SK-N-MC (cell line): ENCODE measurements at regions not wholly inside any gene's neighbourhood (a gene's known extent, or its start where the extent isn't known, plus 50 kb on each side); places are given as distances from the start of the nearest gene placed in this dataset.

Source experiments
- DNase-seq: peaks from one replicate; pipeline ENCODE4 v3.0.0-alpha.2; 2011; ENCODE audit warnings: low read depth, low spot score
- H3K27ac ChIP-seq: fragments of 200-600 bp; sonication (generic); 2 replicates; pipeline ENCODE4 v1.5.1; 2016; ENCODE audit warnings: mixed run types
- H3K36me3 ChIP-seq: fragments of 200-600 bp; sonication (generic); 2 replicates; pipeline ENCODE4 v1.6.1; 2017; ENCODE audit warnings: antibody characterized with exemption, low read length, mixed read lengths; ENCODE audit not compliant: insufficient read depth
- H3K4me3 ChIP-seq: fragments of 200-600 bp; sonication (generic); 2 replicates; pipeline ENCODE4 v1.5.1; 2016
- H3K9ac ChIP-seq: fragments of 200-600 bp; sonication (generic); 2 replicates; pipeline ENCODE4 v1.8.0; 2017; ENCODE audit warnings: mixed run types, mixed read lengths; ENCODE audit not compliant: insufficient read length
- H3K9me3 ChIP-seq: fragments of 200-600 bp; sonication (generic); 2 replicates; pipeline ENCODE4 v1.6.1; 2017; ENCODE audit warnings: low read depth, mild to moderate bottlenecking, antibody characterized with exemption, low read length, moderate library complexity, mixed read lengths
- EZH2 ChIP-seq: fragments of 200-600 bp; sonication (generic); IDR thresholded peaks from one replicate; pipeline ENCODE4 v1.6.1; 2017; ENCODE audit warnings: antibody characterized with exemption
- FOXP2 ChIP-seq: optimal IDR thresholded peaks from 2 replicates; pipeline ENCODE3; 2011; ENCODE audit warnings: mild to moderate bottlenecking, moderate library complexity; ENCODE audit not compliant: insufficient read depth; ENCODE audit errors: extremely low read length, control extremely low read depth
- POLR2AphosphoS5 ChIP-seq: IDR thresholded peaks from 2 replicates; pipeline ENCODE4 v1.6.1; 2012; ENCODE audit warnings: mild to moderate bottlenecking, low read depth, low read length, borderline replicate concordance

GRCh38 chr7:124349443-124349842, 316.6 kb upstream of the TMEM229A start:
- Histone ChIP-seq H3K9ac (no peak overlapping the region), H3K36me3 (no peaks in the 10 kb centered on the region), H3K27ac (no peak overlapping the region), H3K4me3 (no peak overlapping the region), H3K9me3 (no peaks in the 10 kb centered on the region)
- TF ChIP-seq FOXP2 (no peak), POLR2AphosphoS5 (no peak), EZH2 (no peak)
- no peak for DNase-seq

DNA sequence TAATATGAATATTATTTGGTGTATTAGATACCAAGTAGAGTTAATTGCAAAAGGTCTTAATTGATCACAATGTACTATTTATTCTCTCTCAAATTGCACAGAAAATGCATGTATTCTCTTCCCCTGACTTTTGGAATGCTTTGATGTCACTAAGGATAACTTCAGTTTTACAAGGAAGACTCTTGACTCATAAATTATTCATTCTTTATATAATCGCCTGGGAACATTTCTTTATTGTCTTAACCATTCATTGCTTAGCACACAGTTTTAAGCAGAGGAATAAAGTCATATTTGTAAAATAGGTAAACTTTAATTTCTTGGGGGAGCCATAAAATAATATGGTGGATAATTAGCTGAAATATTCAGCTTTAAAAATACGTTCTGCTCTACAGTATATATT, 306.0 kb upstream of the TMEM229A start:
- Histone ChIP-seq H3K9ac (no peak overlapping the region), H3K27ac (no peak overlapping the region), H3K9me3 (no peaks in the 10 kb centered on the region), H3K4me3 (0 out of 2 replicates have a peak overlapping the region, but pooled peaks have one; percentile 3), H3K36me3 (no peaks in the 10 kb centered on the region)
- no peak for TF ChIP-seq FOXP2
- TF ChIP-seq POLR2AphosphoS5, result no peak
- no peak for TF ChIP-seq EZH2
- DNase-seq, result peak; percentile 22

DNA sequence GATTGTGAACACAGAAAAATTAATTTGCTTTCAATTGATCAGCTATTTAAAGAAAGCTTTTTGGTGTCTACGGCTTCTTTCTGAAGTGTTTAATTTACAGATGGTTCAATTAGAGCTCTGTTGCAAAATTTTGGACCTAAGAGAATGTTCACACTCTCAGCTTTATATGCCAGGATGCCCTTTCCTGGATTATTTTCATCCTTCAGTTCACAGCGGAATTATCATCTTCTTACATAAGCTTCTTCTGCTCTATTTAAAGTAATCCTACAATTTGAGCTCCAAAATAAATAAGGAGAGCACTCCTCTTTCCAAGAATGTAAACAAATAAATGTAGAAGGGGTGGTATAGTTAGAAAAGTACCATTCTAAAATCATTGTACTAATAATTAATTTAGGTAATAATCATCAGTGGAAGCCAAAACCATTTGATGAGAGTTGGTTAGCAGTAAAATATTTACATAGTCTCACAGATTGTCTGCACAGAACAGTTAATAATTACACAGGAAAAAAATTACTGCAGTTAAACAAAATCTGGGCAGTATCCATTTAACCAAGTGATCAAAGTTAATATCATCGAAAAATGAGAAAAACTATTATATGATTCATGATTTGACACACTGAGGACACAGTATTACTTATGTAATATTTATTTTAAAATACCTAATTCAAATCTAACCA, 298.0 kb upstream of the TMEM229A start:
- Histone ChIP-seq H3K27ac (no peak overlapping the region), H3K36me3 (no peaks in the 10 kb centered on the region), H3K9me3 (no peaks in the 10 kb centered on the region), H3K4me3 (no peak overlapping the region), H3K9ac (no peak overlapping the region)
- TF ChIP-seq FOXP2 (no peak), POLR2AphosphoS5 (no peak), EZH2 (no peak)
- no peak for DNase-seq

DNA sequence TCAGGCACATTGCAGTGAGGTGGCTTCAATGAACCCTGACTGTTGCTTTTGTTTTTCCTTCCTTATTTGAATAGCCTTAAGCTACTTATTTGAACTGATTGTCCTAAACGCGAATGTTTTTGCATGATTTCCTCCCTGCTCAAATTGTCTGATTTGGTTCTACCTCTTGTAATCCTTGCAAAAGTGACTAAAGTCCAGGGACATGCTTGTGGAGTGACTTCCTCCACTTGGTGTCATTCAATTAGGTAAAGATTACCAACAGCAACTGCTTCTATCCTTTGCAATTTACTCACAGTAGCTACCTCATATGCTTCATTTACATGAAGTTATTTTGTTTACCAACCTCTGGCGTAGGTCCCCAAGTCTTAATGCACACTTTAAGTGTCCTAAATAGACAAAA, 295.9 kb upstream of the TMEM229A start:
- DNase-seq, result no peak
- no peak overlapping the region for H3K27ac ChIP-seq
- H3K9ac ChIP-seq, result no peak overlapping the region
- TF ChIP-seq POLR2AphosphoS5, result no peak
- no peak for TF ChIP-seq FOXP2
- TF ChIP-seq EZH2, result no peak
- H3K36me3 ChIP-seq, result no peaks in the 10 kb centered on the region
- H3K4me3 ChIP-seq, result no peak overlapping the region
- H3K9me3 ChIP-seq, result no peaks in the 10 kb centered on the region

DNA sequence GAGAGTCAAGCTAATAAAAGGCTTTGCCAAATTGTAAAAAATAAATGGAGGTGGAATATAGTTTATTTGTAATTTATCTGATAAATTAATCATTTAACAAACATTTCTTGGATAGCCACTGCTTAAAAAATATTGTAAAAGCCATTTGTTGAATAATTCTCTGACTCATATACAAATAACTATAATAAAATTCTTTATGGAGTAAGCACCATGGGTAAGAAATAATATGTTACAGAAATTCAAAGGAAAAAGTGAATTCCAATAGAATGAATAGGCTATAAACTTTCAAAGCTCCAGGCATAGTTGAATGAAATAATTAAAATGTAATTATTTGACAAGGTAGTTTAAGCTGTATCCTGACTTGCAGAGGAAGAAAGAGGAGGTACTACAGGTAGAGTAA, 291.4 kb upstream of the TMEM229A start:
- TF ChIP-seq POLR2AphosphoS5, result no peak
- TF ChIP-seq FOXP2, result no peak
- TF ChIP-seq EZH2, result no peak

GRCh38 chr7:124323597-124323996, 290.7 kb upstream of the TMEM229A start:
- Histone ChIP-seq H3K9me3 (no peaks in the 10 kb centered on the region; the same call in 1 of the 2 replicates), H3K27ac (no peak overlapping the region), H3K4me3 (no peak overlapping the region), H3K36me3 (no peaks in the 10 kb centered on the region), H3K9ac (no peak overlapping the region)
- TF ChIP-seq EZH2 (no peak), FOXP2 (no peak), POLR2AphosphoS5 (no peak)
- DNase-seq, result no peak

More for the DNA sequence above, 291.4 kb upstream of the TMEM229A start:
- Histone ChIP-seq H3K27ac (no peak overlapping the region), H3K9me3 (no peaks in the 10 kb centered on the region; the same call in 1 of the 2 replicates), H3K9ac (no peak overlapping the region), H3K36me3 (no peaks in the 10 kb centered on the region), H3K4me3 (no peak overlapping the region)
- no peak for DNase-seq

DNA sequence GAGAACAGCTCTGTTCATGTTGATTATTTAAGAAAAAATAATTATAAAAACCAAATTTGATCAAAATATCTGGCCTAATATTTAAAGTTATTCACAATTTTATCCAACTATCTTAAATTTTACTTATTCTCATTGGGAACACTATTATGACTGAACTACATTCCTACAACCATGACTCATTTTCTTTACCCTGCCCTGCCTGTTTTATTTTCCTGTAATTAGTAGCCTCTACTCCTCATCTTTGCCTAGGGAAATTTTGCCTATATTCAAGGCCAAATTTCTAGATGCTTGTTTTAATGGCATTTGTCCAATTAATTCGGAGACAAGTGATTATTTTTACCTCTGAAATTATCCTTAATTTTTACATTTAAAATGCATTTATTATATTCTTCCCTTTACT, 289.7 kb upstream of the TMEM229A start:
- no peak for TF ChIP-seq EZH2
- TF ChIP-seq FOXP2, result no peak
- no peak for TF ChIP-seq POLR2AphosphoS5
- H3K9ac ChIP-seq, result no peak overlapping the region
- H3K27ac ChIP-seq, result no peak overlapping the region
- H3K36me3 ChIP-seq, result no peaks in the 10 kb centered on the region
- H3K9me3 ChIP-seq, result no peaks in the 10 kb centered on the region; the same call in 1 of the 2 replicates
- H3K4me3 ChIP-seq, result no peak overlapping the region
- no peak for DNase-seq

DNA sequence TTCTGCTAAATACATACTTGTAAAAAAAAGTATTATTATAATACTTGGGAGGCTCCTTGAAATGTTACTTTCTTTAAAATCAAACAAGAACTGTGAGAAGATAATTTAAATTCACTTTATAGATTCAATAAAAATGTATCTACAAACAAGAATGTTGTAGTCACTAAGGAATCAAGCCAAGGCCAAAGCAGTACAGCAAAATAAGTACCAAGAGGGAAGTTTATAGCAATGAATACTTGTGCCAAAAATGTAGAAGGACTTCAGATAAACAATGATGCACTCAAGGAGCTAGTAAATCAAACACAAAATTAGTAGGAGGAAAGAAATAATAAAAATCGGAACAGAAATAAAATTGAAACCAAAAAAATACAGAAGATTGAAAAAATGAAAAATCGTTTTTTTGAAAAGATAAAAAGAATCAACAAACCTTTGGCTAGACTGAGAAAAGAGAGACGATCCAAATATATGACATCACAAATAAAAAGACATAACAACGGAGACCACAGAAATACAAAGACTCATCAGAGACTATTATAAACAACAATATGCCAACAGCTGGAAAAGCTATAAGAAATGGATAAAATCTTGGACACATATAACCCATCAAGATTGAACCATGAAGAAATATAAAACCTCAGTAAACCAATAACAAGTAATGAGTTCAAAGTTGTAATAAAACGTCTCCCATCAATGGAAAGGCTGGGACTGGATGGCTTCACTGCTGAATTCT, 286.0 kb upstream of the TMEM229A start:
- no peak for DNase-seq
- Histone ChIP-seq H3K27ac (no peak overlapping the region), H3K9me3 (no peaks in the 10 kb centered on the region; the same call in 1 of the 2 replicates), H3K9ac (no peak overlapping the region), H3K4me3 (no peak overlapping the region), H3K36me3 (no peaks in the 10 kb centered on the region)
- TF ChIP-seq POLR2AphosphoS5, result no peak
- TF ChIP-seq FOXP2, result no peak
- TF ChIP-seq EZH2, result no peak
